Skeletal muscle tissue (tissue), 3 donors: ENCODE measurements at regions not wholly inside any gene's neighbourhood (a gene's known extent, or its start where the extent isn't known, plus 50 kb on each side); places are given as distances from the start of the nearest gene placed in this dataset.

Experiments
- H3K27ac ChIP-seq: one replicate; pipeline ENCODE4 v1.7.0; 2013; ENCODE audit warnings: mild to moderate bottlenecking, low read depth, low read length, inconsistent platforms
- H3K27me3 ChIP-seq, 3 donors: one replicate each; pipeline ENCODE4 v1.7.0; 2013; ENCODE audit warnings: low read length in 3 of 3; ENCODE audit not compliant: control insufficient read depth in 3 of 3, insufficient read depth in 3 of 3
- H3K36me3 ChIP-seq, 3 donors: one replicate each; pipeline ENCODE4 v1.7.0; 2013; ENCODE audit warnings: low read length in 3 of 3; ENCODE audit not compliant: control insufficient read depth in 3 of 3, insufficient read depth in 3 of 3
- H3K4me1 ChIP-seq, 3 donors: one replicate each; pipeline ENCODE4 v1.7.0; 2013; ENCODE audit warnings: low read length in 3 of 3, mild to moderate bottlenecking in 3 of 3; ENCODE audit not compliant: control insufficient read depth in 3 of 3, insufficient read depth in 3 of 3
- H3K4me3 ChIP-seq, 3 donors: one replicate each; pipeline ENCODE4 v1.7.0; 2013; ENCODE audit warnings: low read length in 3 of 3
- H3K9ac ChIP-seq, 3 donors: one replicate each; pipeline ENCODE4 v1.7.0; 2013; ENCODE audit warnings: low read length in 3 of 3, mild to moderate bottlenecking in 3 of 3, moderate library complexity in 2 of 3, low read depth in 1 of 3
- H3K9me3 ChIP-seq, 3 donors: one replicate each; pipeline ENCODE4 v1.7.0; 2013; ENCODE audit warnings: low read length in 3 of 3; ENCODE audit not compliant: control insufficient read depth in 3 of 3
- donor health status: Osteomylitis.

- Histone ChIP-seq H3K36me3 (no peaks in the 10 kb centered on the region), H3K27ac (no peak overlapping the region), H3K27me3 (peaks cover 13 to 38% (median 24%) of the 10 kb centered on the region in 3 donors), H3K4me1 (no peaks in the 10 kb centered on the region), H3K4me3 (no peak overlapping the region), H3K9ac (no peak overlapping the region), H3K9me3 (no peaks in the 10 kb centered on the region)
These were observed 183.7 kb downstream of the TEX29 start for GRCh38 chr13:111503905-111504695.

DNA sequence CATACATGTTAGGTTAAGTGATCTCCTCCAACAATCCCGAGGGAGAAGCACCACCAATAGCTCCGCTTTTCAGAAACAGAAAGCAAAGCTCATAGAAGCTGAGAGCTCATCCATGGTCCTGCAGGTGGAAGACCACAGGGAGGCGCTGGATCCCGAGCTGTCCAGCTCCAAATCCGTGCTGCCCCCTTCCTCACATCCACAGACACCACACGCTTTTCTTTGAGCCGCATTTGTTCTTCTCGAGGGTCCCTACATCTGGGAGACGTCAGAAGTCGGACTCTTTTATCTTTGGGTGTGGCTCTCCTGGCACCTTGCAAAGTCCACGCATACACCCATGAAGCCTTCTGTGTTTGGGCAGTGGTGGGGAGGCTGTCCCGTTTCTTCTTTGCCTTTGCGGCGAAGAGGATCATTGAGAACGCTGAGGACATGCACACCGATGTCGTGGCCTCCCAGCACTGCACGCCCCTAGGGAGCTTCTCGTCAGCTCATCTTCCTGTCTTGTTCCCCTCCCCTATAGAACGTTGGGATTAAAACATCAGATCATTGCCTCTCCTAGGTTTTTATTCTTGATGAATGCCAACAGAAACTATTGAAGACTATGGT lies 184.8 kb downstream of the TEX29 start:
- H3K27ac ChIP-seq, result no peak overlapping the region
- no peak overlapping the region for H3K9ac ChIP-seq
- H3K36me3 ChIP-seq, result no peaks in the 10 kb centered on the region
- no peaks in the 10 kb centered on the region for H3K9me3 ChIP-seq
- H3K4me1 ChIP-seq, result no peaks in the 10 kb centered on the region
- no peak overlapping the region for H3K4me3 ChIP-seq
- peaks cover 13 to 39% (median 24%) of the 10 kb centered on the region in 3 donors for H3K27me3 ChIP-seq

GRCh38 chr13:111506125-111506524 lies 185.7 kb downstream of the TEX29 start:
- no peaks in the 10 kb centered on the region for H3K9me3 ChIP-seq
- H3K4me3 ChIP-seq, result no peak overlapping the region
- no peak overlapping the region for H3K9ac ChIP-seq
- H3K27ac ChIP-seq, result no peak overlapping the region
- H3K4me1 ChIP-seq, result no peaks in the 10 kb centered on the region
- H3K36me3 ChIP-seq, result no peaks in the 10 kb centered on the region
- peaks cover 19 to 45% (median 31%) of the 10 kb centered on the region in 3 donors for H3K27me3 ChIP-seq

DNA sequence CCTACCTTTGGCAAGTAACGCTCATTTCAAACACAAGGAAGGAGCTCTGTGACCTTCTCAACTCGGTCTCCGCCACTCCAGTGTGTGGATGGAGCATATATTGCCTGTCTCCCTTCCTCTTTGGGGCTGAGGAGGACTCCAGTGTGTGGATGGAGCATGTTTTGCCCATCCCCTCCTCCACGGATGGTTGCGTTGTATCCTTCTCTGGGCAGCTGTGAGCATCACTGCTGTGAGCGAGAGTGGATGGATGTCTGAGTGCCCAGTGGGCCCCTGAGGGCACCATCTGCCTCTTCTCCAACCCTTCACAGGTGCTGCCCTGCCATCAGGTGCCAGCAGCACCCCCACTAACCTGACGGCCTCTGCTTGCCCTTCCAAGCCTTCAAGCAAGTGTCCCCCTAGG lies 186.2 kb downstream of the TEX29 start:
- Histone ChIP-seq H3K27ac (no peak overlapping the region), H3K4me1 (peaks cover 0 to 2% (median 0%) of the 10 kb centered on the region in 3 donors), H3K9ac (no peak overlapping the region), H3K36me3 (no peaks in the 10 kb centered on the region), H3K9me3 (no peaks in the 10 kb centered on the region), H3K4me3 (no peak overlapping the region), H3K27me3 (peaks cover 24 to 47% (median 36%) of the 10 kb centered on the region in 3 donors)

DNA sequence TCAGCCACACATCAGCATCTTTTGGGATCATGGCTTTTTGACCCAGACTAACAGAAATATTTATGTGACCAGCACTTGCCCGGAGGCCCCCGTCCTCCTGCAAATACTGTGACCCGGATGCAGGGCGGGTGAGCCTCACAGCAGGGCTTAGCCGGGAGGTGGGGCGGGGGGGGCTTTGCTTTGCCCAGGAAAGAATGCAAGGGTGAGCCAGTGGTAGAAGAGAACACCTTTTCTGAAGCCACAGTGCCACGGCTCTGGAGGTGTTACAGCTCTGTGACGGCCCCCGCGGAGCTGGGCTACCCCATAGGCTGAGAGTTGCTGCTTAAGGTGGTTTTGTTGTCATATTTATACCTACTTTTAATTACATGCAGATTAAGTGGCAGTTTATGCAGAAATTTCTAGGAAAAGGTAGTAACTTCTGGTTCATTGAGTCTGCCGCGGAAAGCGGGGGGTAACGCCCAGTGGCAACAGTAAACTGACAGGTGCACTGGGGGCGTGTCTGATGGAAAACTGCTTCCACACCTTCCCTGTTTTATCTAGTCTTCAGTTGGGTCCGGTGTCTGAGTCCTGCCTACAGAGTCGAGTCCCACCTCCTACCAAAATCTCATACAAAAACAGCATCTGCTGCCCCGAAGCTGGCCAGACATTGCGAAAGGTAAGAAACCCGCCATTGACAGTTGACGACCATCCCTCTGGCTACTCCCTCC lies 187.9 kb downstream of the TEX29 start:
- peaks cover 34 to 54% (median 46%) of the 10 kb centered on the region in 3 donors for H3K27me3 ChIP-seq

DNA sequence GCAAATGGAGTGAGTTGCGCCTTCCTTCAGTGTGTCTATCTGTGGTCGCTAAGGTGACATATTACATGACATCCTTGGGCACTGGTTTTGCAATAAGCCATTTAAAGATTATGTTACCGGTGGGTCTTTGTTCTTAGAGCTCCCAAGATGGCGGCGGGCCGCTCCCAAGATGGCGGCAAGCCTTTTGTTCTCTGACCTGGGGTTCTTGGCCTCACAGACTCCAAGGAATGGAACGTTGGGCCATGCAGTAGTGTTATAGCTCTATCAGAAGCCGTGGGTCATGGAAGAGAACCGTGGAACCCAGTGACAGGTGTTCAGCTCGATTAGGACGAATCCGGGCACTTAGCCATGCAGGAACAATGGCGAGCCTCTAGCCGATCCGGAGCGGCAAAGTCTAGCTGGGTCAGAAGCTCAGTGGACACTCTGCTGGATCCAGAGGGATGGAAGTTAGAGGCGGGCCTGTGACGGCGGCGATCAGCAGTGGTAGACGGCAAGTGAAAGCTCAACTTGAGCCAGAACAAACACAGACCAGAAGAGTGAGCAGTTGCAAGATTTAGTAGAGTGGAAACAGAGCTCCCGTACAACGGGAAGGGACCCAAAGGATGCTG lies 188.6 kb downstream of the TEX29 start:
- Histone ChIP-seq H3K36me3 (no peaks in the 10 kb centered on the region), H3K4me1 (peaks cover 0 to 4% (median 4%) of the 10 kb centered on the region in 3 donors), H3K4me3 (no peak overlapping the region), H3K9me3 (no peaks in the 10 kb centered on the region), H3K9ac (no peak overlapping the region), H3K27me3 (peaks cover 34 to 52% (median 48%) of the 10 kb centered on the region in 3 donors), H3K27ac (no peak overlapping the region)

More for the DNA sequence above, 187.9 kb downstream of the TEX29 start:
- no peak overlapping the region for H3K9ac ChIP-seq
- no peaks in the 10 kb centered on the region for H3K9me3 ChIP-seq
- H3K4me3 ChIP-seq, result no peak overlapping the region
- no peaks in the 10 kb centered on the region for H3K36me3 ChIP-seq
- no peak overlapping the region for H3K27ac ChIP-seq
- H3K4me1 ChIP-seq, result peaks cover 0 to 4% (median 4%) of the 10 kb centered on the region in 3 donors

GRCh38 chr13:111510502-111511218 lies 190.2 kb downstream of the TEX29 start:
- Histone ChIP-seq H3K9ac (no peak overlapping the region), H3K36me3 (no peaks in the 10 kb centered on the region), H3K4me1 (peaks cover 0 to 4% (median 4%) of the 10 kb centered on the region in 3 donors), H3K4me3 (no peak overlapping the region), H3K27me3 (peaks cover 35 to 55% (median 55%) of the 10 kb centered on the region in 3 donors), H3K9me3 (no peaks in the 10 kb centered on the region), H3K27ac (no peak overlapping the region)

GRCh38 chr13:111511219-111511732 lies 190.8 kb downstream of the TEX29 start:
- Histone ChIP-seq H3K36me3 (no peaks in the 10 kb centered on the region), H3K4me1 (peaks cover 0 to 4% (median 4%) of the 10 kb centered on the region in 3 donors), H3K9me3 (no peaks in the 10 kb centered on the region), H3K4me3 (no peak overlapping the region), H3K27ac (no peak overlapping the region), H3K27me3 (peaks cover 40 to 59% (median 57%) of the 10 kb centered on the region in 3 donors), H3K9ac (no peak overlapping the region)

GRCh38 chr13:111511805-111512504 lies 191.5 kb downstream of the TEX29 start:
- Histone ChIP-seq H3K36me3 (no peaks in the 10 kb centered on the region), H3K27me3 (peaks cover 44 to 59% (median 57%) of the 10 kb centered on the region in 3 donors), H3K9ac (no peak overlapping the region), H3K9me3 (no peaks in the 10 kb centered on the region), H3K27ac (no peak overlapping the region), H3K4me3 (no peak overlapping the region), H3K4me1 (peaks cover 0 to 9% (median 9%) of the 10 kb centered on the region in 3 donors)
